HEK293T (cell line): ENCODE measurements at regions not wholly inside any gene's neighbourhood (a gene's known extent, or its start where the extent isn't known, plus 50 kb on each side); places are given as distances from the start of the nearest gene placed in this dataset.

Experiments
- ARNT ChIP-seq: fragments of 450-650 bp; IDR thresholded peaks from 2 replicates; pipeline ENCODE4 v1.6.1; 2017; ENCODE audit warnings: mild to moderate bottlenecking
- ELF4 ChIP-seq: fragments of 450-650 bp; IDR thresholded peaks from 2 replicates; pipeline ENCODE4 v1.6.1; 2017; ENCODE audit warnings: antibody characterized with exemption
- FOXA1 ChIP-seq: fragments of 450-650 bp; IDR thresholded peaks from 2 replicates; pipeline ENCODE4 v1.6.1; 2016; ENCODE audit warnings: mild to moderate bottlenecking
- SP1 ChIP-seq: fragments of 450-650 bp; IDR thresholded peaks from 2 replicates; pipeline ENCODE4 v1.6.1; 2017
- SUZ12 ChIP-seq: fragments of 450-650 bp; IDR thresholded peaks from 2 replicates; pipeline ENCODE4 v1.6.1; 2016; ENCODE audit warnings: mild to moderate bottlenecking
- TF ChIP-seq, protein P1 (sequence below): fragments of 450-650 bp; IDR thresholded peaks from 2 replicates; pipeline ENCODE4 v1.6.1; 2016

DNA sequence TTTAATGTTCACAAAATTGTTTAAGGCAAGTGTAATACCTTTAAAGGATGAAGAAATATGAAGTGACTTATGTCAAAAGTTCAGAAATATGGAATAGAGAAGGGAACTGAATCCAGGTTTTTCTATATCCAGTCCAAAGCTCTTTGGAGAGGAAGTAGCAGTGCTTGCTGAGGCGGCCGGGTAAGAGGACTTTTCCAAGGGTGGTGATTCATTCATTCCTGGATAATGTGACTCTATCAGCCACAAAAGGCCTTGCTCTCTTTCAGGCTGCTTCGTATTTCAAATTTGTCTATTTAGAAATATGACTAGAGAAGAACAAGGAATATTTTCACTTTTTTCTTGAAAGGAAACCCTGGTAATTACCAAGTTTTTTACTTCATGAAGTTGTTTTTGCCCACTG, 830.1 kb upstream of the ZEB2 start:
- no peak for TF ChIP-seq FOXA1
- no peak for TF ChIP-seq ARNT
- TF ChIP-seq, protein P1, sequence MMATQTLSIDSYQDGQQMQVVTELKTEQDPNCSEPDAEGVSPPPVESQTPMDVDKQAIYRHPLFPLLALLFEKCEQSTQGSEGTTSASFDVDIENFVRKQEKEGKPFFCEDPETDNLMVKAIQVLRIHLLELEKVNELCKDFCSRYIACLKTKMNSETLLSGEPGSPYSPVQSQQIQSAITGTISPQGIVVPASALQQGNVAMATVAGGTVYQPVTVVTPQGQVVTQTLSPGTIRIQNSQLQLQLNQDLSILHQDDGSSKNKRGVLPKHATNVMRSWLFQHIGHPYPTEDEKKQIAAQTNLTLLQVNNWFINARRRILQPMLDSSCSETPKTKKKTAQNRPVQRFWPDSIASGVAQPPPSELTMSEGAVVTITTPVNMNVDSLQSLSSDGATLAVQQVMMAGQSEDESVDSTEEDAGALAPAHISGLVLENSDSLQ = no peak
- TF ChIP-seq SUZ12 = no peak
- TF ChIP-seq SP1 = no peak
- TF ChIP-seq ELF4 = no peak
